ENCODE measurements at regions not wholly inside any gene's neighbourhood (a gene's known extent, or its start where the extent isn't known, plus 50 kb on each side); places are given as distances from the start of the nearest gene placed in this dataset.

DNA sequence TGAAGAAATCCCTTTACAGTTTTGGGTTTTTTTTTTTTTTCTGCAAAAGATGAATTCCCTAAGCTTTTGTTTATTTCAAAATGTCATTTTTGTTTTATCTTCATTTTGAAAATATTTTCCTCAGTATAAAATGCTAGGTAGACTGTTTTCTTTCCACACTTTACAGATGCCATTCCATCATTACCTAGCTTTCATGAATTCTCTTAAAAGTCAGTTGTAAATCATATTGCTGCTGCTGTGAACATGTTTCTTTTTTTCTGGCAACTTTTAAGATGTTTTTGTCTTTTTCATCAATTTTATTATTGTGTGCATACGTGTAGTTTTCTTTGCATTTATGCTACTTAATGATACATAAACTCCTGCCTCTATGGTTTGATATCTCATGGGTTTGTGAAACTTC is 168.3 kb downstream of the FAXC start:
- H3K4me3 ChIP-seq (ENCODE audit: low read depth in 1 of 2, low read length in 2 of 2): no peak overlapping the region
- TF ChIP-seq CTCF (IDR thresholded peaks at IDR 0.05; ENCODE audit: borderline replicate concordance, extremely low read depth, low read length, poor library complexity, severe bottlenecking) (no peak), EZH2 (IDR thresholded peaks at IDR 0.05; ENCODE audit: borderline replicate concordance, low read depth, low read length, severe bottlenecking) (no peak)
- no peak overlapping the region for H3K9ac ChIP-seq (ENCODE audit: low read depth, low read length)
- H3K79me2 ChIP-seq (ENCODE audit: insufficient read depth, low read length): no peaks in the 10 kb centered on the region
- H3K27ac ChIP-seq (ENCODE audit: low read length): no peak overlapping the region
- no peaks in the 10 kb centered on the region for H4K20me1 ChIP-seq (ENCODE audit: insufficient read depth, low read length)
- no peaks in the 10 kb centered on the region for H3K27me3 ChIP-seq (ENCODE audit: insufficient read depth, low read length, poor library complexity)
- ATAC-seq (ENCODE audit: insufficient read depth, low read depth) (no peak), DNase-seq (no peak)
- peaks cover 7% of the 10 kb centered on the region for H3K9me3 ChIP-seq (ENCODE audit: insufficient read depth, low read length, severe bottlenecking)
- no peaks in the 10 kb centered on the region for H3K4me1 ChIP-seq (ENCODE audit: insufficient read depth, low read length)
- H3K36me3 ChIP-seq (ENCODE audit: insufficient read depth, low read length): no peaks in the 10 kb centered on the region
- no peak overlapping the region for H3K4me2 ChIP-seq (ENCODE audit: insufficient read depth, low read length)
- no peak overlapping the region for H2AFZ ChIP-seq (ENCODE audit: low read depth, low read length)

DNA sequence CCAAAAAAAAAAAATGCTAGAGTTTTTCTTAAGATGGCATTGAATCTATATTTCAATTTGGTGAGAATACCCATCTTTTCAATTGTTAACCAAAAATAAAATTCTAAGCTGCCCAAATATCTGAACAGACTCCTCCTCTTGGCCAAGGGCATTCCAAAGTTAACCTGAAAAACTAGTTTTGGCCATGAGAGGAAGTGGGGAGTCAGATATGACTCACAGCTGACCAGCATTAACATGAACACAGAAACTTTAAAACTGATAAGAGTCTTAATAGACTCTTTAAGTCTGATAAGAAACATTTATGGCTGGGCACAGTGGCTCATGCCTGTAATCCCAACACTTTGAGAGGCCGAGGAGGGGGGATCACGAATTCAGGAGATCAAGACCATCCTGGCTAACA is 171.3 kb downstream of the FAXC start:
- Histone ChIP-seq H3K4me1 (ENCODE audit: insufficient read depth, low read length) (no peaks in the 10 kb centered on the region), H3K79me2 (ENCODE audit: insufficient read depth, low read length) (no peaks in the 10 kb centered on the region), H2AFZ (ENCODE audit: low read depth, low read length) (no peak overlapping the region), H3K36me3 (ENCODE audit: insufficient read depth, low read length) (no peaks in the 10 kb centered on the region), H3K9ac (ENCODE audit: low read depth, low read length) (no peak overlapping the region), H3K9me3 (ENCODE audit: insufficient read depth, low read length, severe bottlenecking) (peaks cover 7% of the 10 kb centered on the region), H3K27ac (ENCODE audit: low read length) (no peak overlapping the region), H3K4me2 (ENCODE audit: insufficient read depth, low read length) (no peak overlapping the region), H3K4me3 (ENCODE audit: low read depth in 1 of 2, low read length in 2 of 2) (no peak overlapping the region), H3K27me3 (ENCODE audit: insufficient read depth, low read length, poor library complexity) (no peaks in the 10 kb centered on the region), H4K20me1 (ENCODE audit: insufficient read depth, low read length) (no peaks in the 10 kb centered on the region)
- ATAC-seq (ENCODE audit: insufficient read depth, low read depth) (no peak), DNase-seq (no peak)
- TF ChIP-seq EZH2 (IDR thresholded peaks at IDR 0.05; ENCODE audit: borderline replicate concordance, low read depth, low read length, severe bottlenecking): no peak

DNA sequence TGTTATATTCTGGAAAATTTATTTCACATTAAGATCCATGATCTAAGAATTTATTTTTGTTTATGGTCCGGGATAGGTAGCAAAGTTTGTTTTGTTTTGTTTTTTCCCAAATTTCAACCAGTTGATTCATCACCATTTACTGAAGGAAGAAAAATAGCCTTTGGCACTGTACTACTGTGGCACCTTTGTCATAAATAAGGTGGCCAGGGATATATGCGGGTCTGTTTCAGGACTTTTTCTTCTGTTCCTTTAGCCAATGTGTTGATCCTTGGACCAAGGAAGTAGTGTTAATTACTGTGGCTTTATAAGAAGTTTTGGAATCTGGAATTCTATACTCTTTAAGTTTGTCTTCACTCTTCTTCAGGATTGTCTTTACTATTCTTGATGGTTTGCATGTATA is 171.7 kb downstream of the FAXC start:
- H3K9ac ChIP-seq (ENCODE audit: low read depth, low read length): no peak overlapping the region
- H3K9me3 ChIP-seq (ENCODE audit: insufficient read depth, low read length, severe bottlenecking): peaks cover 7% of the 10 kb centered on the region
- no peaks in the 10 kb centered on the region for H3K79me2 ChIP-seq (ENCODE audit: insufficient read depth, low read length)
- no peak overlapping the region for H3K27ac ChIP-seq (ENCODE audit: low read length)
- H4K20me1 ChIP-seq (ENCODE audit: insufficient read depth, low read length): no peaks in the 10 kb centered on the region
- TF ChIP-seq EZH2 (IDR thresholded peaks at IDR 0.05; ENCODE audit: borderline replicate concordance, low read depth, low read length, severe bottlenecking): no peak
- TF ChIP-seq CTCF (IDR thresholded peaks at IDR 0.05; ENCODE audit: borderline replicate concordance, extremely low read depth, low read length, poor library complexity, severe bottlenecking): no peak
- H3K4me3 ChIP-seq (ENCODE audit: low read depth in 1 of 2, low read length in 2 of 2): no peak overlapping the region
- no peak overlapping the region for H2AFZ ChIP-seq (ENCODE audit: low read depth, low read length)
- no peak for ATAC-seq (ENCODE audit: insufficient read depth, low read depth)
- H3K27me3 ChIP-seq (ENCODE audit: insufficient read depth, low read length, poor library complexity): no peaks in the 10 kb centered on the region
- no peaks in the 10 kb centered on the region for H3K36me3 ChIP-seq (ENCODE audit: insufficient read depth, low read length)
- no peak overlapping the region for H3K4me2 ChIP-seq (ENCODE audit: insufficient read depth, low read length)
- no peaks in the 10 kb centered on the region for H3K4me1 ChIP-seq (ENCODE audit: insufficient read depth, low read length)
- DNase-seq: no peak

- Histone ChIP-seq H3K9me3 (ENCODE audit: insufficient read depth, low read length, severe bottlenecking) (no peaks in the 10 kb centered on the region), H4K20me1 (ENCODE audit: insufficient read depth, low read length) (no peaks in the 10 kb centered on the region), H3K4me3 (ENCODE audit: low read depth in 1 of 2, low read length in 2 of 2) (no peak overlapping the region), H3K27me3 (ENCODE audit: insufficient read depth, low read length, poor library complexity) (no peaks in the 10 kb centered on the region), H3K79me2 (ENCODE audit: insufficient read depth, low read length) (no peaks in the 10 kb centered on the region), H3K4me1 (ENCODE audit: insufficient read depth, low read length) (no peaks in the 10 kb centered on the region), H3K9ac (ENCODE audit: low read depth, low read length) (no peak overlapping the region), H3K4me2 (ENCODE audit: insufficient read depth, low read length) (no peak overlapping the region), H3K27ac (ENCODE audit: low read length) (no peak overlapping the region), H3K36me3 (ENCODE audit: insufficient read depth, low read length) (no peaks in the 10 kb centered on the region), H2AFZ (ENCODE audit: low read depth, low read length) (no peak overlapping the region)
- DNase-seq: no peak
- TF ChIP-seq EZH2 (IDR thresholded peaks at IDR 0.05; ENCODE audit: borderline replicate concordance, low read depth, low read length, severe bottlenecking): no peak
- TF ChIP-seq CTCF (IDR thresholded peaks at IDR 0.05; ENCODE audit: borderline replicate concordance, extremely low read depth, low read length, poor library complexity, severe bottlenecking): no peak
- ATAC-seq (ENCODE audit: insufficient read depth, low read depth): no peak
These were observed 183.6 kb downstream of the FAXC start for GRCh38 chr6:99165838-99166237.
